B cell (primary cell): ENCODE measurements at regions not wholly inside any gene's neighbourhood (a gene's known extent, or its start where the extent isn't known, plus 50 kb on each side); places are given as distances from the start of the nearest gene placed in this dataset.
"Not testable (repeated sequence)": the region's sequence is repeated elsewhere in the genome, so short reads cannot be mapped to it uniquely, and the experiment has no call there.

Experiments used
- CTCF ChIP-seq: fragments of 200-600 bp; IDR thresholded peaks from one replicate; pipeline ENCODE4 v1.8.0; 2022; ENCODE audit warnings: antibody characterized with exemption, mild to moderate bottlenecking
- EZH2 ChIP-seq: IDR thresholded peaks from 2 replicates; pipeline ENCODE4 v1.6.1; 2012; ENCODE audit warnings: borderline replicate concordance, low read depth, mild to moderate bottlenecking, moderate library complexity, low read length; ENCODE audit not compliant: insufficient read depth, poor library complexity, severe bottlenecking

- not testable (repeated sequence) for TF ChIP-seq CTCF, EZH2
Observed at GRCh38 chr5:34096033-34096432, 53.0 kb upstream of the C1QTNF3 start.
